HG02759 (cell line): ENCODE measurements at regions not wholly inside any gene's neighbourhood (a gene's known extent, or its start where the extent isn't known, plus 50 kb on each side); places are given as distances from the start of the nearest gene placed in this dataset.
A peak's percentile ranks its signal among the peaks of the same experiment; 100 is the strongest.
"Not testable (repeated sequence)": the region's sequence is repeated elsewhere in the genome, so short reads cannot be mapped to it uniquely, and the experiment has no call there.

ENCODE experiments used
- ATAC-seq: cut with Tn5 transposase; IDR thresholded peaks from one replicate; pipeline ENCODE4 v1.9.1; 2021; ENCODE audit warnings: mild to moderate bottlenecking, moderate library complexity; ENCODE audit not compliant: unreplicated experiment

DNA sequence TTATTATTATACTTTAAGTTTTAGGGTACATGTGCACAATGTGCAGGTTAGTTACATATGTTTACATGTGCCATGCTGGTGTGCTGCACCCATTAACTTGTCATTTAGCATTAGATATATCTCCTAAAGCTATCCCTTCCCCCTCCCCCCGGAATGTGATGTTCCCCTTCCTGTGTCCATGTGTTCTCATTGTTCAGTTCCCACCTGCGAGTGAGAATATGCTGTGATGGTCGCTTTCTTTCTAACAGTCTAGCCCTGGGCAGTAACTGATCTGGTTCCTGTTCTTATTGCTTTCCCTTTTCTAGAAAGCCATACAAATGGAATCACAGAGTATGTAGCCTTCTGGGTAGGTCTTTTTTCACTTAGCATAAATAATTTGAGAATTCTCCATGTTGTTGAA lies 311.1 kb upstream of the CNTNAP2 start:
- ATAC-seq: not testable (repeated sequence)

DNA sequence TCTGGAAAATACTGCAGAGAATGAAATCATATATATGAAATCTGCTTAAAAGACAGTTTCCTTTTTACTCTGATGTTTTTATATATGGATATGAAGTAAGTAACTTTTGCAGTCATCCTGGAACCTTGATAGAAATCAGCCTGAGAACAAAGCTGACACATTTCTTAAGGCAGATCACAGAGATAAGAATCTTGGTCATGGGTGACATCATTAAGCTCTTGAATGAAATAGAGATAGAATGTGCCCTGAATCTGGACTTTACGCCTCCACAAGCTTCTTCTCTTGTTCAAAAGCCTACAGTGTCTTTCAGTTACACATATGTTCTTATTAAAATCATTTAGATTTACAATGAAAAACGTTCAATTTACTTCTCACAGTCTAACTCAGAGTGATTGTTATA lies 319.1 kb upstream of the CNTNAP2 start:
- ATAC-seq: no peak

DNA sequence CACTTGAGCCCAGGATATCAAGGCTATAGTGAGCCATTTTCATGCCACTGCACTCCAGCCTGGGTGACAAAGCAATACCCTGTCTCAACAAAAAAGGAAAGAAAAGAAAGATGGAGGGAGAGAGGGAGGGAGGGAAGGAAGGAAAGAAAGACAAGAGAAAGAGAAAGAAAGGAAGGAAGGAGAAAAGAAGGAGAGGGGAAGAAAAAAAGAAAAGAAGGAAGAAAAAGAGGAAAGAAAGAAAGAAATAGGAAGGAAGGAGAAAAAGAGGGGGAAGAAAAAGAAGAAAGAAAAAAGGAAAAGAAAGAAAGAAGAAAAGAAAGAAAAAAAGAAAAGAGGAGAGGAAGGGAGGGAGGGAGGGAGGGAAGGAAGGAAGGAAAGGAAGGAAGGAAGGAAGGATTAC lies 321.5 kb upstream of the CNTNAP2 start:
- ATAC-seq: no peak

DNA sequence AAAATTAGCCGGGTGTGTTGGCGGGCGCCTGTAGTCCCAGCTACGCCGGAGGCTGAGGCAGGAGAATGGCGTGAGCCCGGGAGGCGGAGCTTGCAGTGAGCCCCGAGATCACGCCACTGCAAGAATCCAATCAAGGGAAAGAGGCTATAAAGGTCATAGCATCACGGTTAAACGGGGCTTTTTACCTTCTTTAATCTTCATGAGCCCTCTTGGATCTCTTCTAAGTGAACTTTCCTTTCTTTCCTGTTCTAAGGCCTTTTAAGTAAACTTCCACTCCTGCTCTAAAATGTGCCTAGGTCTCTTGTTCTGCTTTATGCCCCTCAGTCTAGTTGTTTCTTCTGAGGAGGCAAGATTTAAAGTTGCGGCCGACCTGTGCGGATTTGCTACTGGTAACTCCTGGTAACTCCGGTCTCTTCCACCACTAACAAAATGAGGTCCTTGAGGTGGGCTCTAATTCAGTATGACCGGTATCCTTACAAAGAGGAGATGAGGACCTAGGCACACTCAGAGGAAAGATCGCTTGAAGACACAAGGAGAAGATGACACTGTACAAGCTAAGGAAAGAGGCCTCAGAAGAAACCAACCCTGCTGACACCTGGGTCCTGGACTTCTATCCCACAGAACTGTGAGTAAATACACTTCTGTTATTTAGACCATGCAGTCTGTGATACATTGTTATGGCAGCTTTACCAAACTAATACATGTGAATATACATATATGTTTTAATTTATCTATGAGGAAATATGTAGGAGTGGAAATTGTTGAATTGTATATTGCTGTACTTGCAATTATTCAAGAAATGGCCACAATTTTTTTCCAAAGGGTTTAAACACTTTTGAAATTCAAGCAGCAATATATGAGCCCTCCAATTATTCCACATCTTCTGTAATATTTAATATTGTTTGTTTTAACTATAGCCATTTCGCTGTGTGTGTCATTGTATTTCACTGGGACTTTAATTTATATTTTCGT lies 331.5 kb upstream of the CNTNAP2 start:
- no peak for ATAC-seq

GRCh38 chr7:145781388-145781787 lies 335.2 kb upstream of the CNTNAP2 start:
- ATAC-seq: not testable (repeated sequence)

DNA sequence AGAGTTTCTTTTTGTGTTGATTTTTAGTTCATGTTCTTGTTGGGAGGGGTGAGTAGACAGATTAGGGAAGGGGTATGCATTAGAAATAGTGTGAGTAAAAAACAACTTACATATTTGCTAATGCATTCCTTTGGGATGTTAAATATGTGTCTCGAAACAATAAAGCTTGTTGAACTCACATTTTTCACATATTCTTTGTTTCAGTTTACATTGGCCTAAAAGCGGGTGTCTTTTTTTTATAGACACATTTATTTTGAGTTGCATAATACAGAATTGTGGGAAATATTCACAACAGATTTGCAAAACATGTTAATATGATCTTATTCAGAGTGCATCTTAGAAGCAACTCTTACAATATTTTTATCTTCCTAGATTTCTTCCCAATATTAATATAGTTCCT lies 337.5 kb upstream of the CNTNAP2 start:
- ATAC-seq: no peak

- no peak for ATAC-seq
These were observed 341.8 kb upstream of the CNTNAP2 start for GRCh38 chr7:145774777-145775176.

DNA sequence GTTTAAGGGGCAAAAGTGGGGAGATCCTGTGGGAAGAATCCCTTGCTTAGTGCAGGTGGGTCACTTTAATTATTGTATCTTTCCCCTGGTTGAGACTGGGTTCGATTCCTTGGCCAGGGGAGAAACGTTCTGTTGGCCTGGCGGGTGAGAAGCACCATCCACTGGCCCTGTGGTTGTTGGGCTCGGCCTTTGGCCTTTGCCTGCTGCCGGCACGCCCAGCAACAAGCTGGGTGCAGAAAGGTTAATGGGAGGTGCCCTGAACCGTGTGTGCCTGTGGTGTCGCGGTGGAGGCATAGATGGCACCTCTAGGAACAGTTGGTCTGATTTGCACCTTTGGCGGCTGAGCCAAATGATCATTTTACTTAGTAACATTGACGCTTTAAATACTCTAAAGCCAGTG lies 363.6 kb upstream of the CNTNAP2 start:
- ATAC-seq: no peak

- ATAC-seq: peak; percentile 81
These were observed 379.0 kb upstream of the CNTNAP2 start for GRCh38 chr7:145737617-145738016.

DNA sequence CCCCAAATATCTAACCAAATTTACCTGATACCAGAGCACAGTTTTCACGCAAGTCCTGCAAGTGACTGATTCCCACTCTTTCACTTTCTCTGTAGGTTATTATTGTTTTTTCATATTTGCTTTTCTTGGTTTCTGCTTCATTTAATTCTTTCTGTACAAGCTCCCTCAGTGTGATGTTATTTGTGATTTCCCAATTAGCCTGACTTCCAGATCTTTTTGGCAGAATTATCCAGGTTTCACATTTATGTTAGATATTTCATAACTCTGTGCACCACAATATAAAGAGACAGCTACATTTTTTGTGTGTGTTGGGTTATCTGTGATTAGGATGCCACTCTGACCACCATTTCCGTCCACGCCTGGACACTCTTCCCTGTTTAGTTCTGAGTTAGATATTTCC lies 381.5 kb upstream of the CNTNAP2 start:
- no peak for ATAC-seq

DNA sequence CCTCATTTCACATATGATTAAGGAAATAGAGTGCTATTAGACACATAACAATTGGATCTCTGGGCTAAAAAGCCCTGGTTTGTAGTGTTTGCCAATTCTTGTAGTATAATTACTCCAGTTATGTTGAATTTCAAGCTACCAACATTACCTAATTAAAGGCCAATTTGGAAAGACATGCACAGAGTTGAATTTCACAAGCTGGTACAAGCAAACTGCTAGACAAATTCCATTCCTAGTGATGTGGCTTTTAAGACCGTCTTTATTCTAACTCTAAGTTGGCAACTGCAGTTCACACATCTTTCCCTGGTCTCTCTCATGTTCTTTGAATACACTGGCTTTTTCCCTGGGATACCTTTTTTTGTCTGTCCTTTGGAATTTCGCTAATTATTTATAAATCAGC lies 384.1 kb upstream of the CNTNAP2 start:
- ATAC-seq: no peak

- ATAC-seq: no peak
These were observed 386.9 kb upstream of the CNTNAP2 start for GRCh38 chr7:145729691-145730090.

DNA sequence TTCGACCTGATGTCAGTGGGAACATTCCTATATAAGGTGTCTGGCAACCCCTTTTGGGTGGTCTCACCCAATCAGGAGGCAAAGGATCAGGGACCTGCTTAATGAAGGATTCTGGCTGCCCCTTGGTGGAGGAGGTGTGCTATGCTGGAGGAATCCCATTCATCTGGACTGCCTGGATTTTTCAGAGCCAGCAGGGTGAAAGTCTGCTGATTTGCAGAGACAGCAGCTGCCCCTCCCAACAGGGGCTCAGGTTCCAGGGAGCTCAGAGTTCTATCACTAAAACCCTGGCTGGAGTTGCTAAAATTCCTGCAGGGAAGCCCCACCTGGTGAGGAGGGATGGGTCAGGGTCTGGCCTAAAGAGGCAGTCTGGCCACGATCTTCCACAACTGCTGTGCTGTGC lies 398.5 kb upstream of the CNTNAP2 start:
- no peak for ATAC-seq

DNA sequence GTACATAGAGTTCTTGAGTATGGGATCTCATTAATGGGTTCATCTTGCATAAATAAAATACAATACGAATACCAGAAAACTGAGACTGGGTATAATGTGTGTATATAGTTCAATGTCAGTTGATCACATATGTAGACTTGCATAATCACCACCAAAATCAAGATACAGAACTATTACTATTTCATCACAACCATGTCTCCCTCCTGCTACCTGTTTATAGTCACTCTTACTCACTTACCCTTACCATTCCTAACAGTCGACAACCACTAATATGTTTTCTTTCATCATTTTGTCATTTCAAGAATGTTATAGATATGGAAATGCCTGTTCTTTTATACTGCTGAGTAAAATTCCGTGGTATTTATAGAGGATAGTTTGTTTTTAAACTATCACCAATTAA lies 416.1 kb upstream of the CNTNAP2 start:
- no peak for ATAC-seq

- ATAC-seq: no peak
These were observed 417.9 kb upstream of the CNTNAP2 start for GRCh38 chr7:145698526-145699262.

GRCh38 chr7:145697412-145698107 lies 419.0 kb upstream of the CNTNAP2 start:
- not testable (repeated sequence) for ATAC-seq

- ATAC-seq: no peak
These were observed 420.5 kb upstream of the CNTNAP2 start for GRCh38 chr7:145696071-145696470.

DNA sequence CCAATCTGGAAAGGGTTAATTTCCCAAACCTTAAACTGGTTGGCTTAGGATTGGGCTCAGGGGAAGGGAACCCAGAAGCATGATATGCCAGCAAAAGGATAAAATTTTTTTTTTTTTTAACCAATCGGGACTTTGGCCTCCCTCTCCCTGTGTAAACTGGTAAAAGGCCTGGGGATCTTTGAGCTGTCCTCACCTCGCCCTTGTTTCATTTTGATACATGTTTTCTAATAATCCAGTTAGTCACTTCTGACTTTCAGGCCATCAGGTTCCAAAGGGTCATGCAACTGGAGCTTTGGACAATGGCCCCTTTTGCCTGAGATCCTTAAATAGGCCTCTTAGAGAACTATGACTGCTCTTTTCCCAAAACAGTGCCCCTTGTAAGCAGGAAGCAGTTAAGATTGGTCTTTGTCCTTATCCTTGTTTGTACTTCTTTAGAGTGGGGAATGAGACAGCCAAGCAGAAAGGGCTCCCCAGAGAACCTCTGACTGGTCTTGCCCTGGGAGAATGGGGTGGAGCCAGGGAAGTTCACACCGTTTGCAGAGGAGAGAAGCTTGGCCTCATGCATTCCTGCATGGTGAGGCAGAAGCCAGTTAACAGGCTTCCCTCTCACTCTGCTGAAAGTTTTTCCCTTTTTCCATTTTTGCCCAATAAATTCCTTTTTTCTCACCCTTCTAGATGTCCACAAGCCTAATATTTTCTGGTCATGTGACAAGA lies 424.2 kb upstream of the CNTNAP2 start:
- ATAC-seq: no peak

- ATAC-seq: no peak
These were observed 425.2 kb upstream of the CNTNAP2 start for GRCh38 chr7:145691377-145691914.

DNA sequence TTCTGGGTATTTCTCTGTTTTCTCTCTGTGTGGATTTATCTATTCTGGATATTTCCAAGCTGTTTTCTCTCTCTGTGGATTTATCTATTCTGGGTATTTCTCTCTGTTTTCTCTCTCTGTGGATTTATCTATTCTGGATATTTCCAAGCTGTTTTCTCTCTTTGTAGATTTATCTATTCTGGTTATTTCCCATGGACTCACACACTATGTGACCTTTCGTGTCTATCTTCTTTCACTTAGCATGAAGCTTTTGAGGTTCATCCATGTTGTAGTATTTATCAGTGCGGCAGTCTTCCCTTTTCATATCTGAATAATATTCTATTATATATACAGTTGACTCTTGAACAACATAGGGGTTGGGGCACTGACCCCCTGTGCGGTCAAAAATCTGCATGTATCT lies 435.0 kb upstream of the CNTNAP2 start:
- no peak for ATAC-seq

GRCh38 chr7:145681159-145681558 lies 435.4 kb upstream of the CNTNAP2 start:
- ATAC-seq: no peak
